ENCODE measurements at regions not wholly inside any gene's neighbourhood (a gene's known extent, or its start where the extent isn't known, plus 50 kb on each side); places are given as distances from the start of the nearest gene placed in this dataset. TPM values are rescaled to one million over a fixed set of nuclear protein-coding genes. Genes with fewer than 3 reads are reported as not detected.

GRCh38 chr20:25750220-25750764 lies 53.6 kb upstream of the ZNF337 start:
- no TSS peak for BruUV-seq (replicated peaks)
- intact Hi-C loops (cut with micrococcal nuclease; ENCODE audit: unreplicated experiment) = no loop called here
- POLR2A ChIA-PET = no interaction called here
- H3K36me3 ChIP-seq (ENCODE audit: insufficient read depth, low read length) = no peaks in the 10 kb centered on the region
- peaks cover 3% of the 10 kb centered on the region for H3K4me1 ChIP-seq (ENCODE audit: insufficient read depth, low read length, poor library complexity, severe bottlenecking)
- no peaks in the 10 kb centered on the region for H4K20me1 ChIP-seq (ENCODE audit: insufficient read depth, low read length)
- H2AFZ ChIP-seq (ENCODE audit: low read length) = peak overlapping the region; percentile 84; the same call in 1 of the 2 replicates
- no peak overlapping the region for H3K27ac ChIP-seq (ENCODE audit: low read depth, low read length, poor library complexity, severe bottlenecking)
- H3K9me2 ChIP-seq (ENCODE audit: insufficient read depth, low read length) = no peaks in the 10 kb centered on the region
- no peaks in the 10 kb centered on the region for H3K9me3 ChIP-seq (ENCODE audit: low read length)
- TF ChIP-seq EZH2phosphoT487 (IDR thresholded peaks at IDR 0.05; ENCODE audit: borderline replicate concordance, low read depth, low read length) (no peak), CTCF (conservative IDR thresholded peaks at IDR 0.05; ENCODE audit: low read length) (no peak)
- DNase-seq (ENCODE audit: low spot score) = no peak
- peak overlapping the region; percentile 64 for H3K4me2 ChIP-seq (ENCODE audit: low read length)
- no peaks in the 10 kb centered on the region for H3K79me2 ChIP-seq (ENCODE audit: insufficient read depth, low read depth, low read length)
- CTCF ChIA-PET (ENCODE audit: unreplicated experiment) = no interaction called here
- peak overlapping the region; percentile 40 for H3K4me3 ChIP-seq (ENCODE audit: low read depth, low read length, poor library complexity, severe bottlenecking)

GRCh38 chr20:25749649-25750048 lies 53.0 kb upstream of the ZNF337 start:
- DNase-seq (ENCODE audit: low spot score) = no peak
- H4K20me1 ChIP-seq (ENCODE audit: insufficient read depth, low read length) = no peaks in the 10 kb centered on the region
- BruUV-seq (replicated peaks) = no TSS peak
- ChIA-PET POLR2A (no interaction called here), CTCF (ENCODE audit: unreplicated experiment) (no interaction called here)
- H3K4me1 ChIP-seq (ENCODE audit: insufficient read depth, low read length, poor library complexity, severe bottlenecking) = peaks cover 3% of the 10 kb centered on the region
- no peak overlapping the region for H3K4me3 ChIP-seq (ENCODE audit: low read depth, low read length, poor library complexity, severe bottlenecking)
- no peak overlapping the region for H2AFZ ChIP-seq (ENCODE audit: low read length)
- intact Hi-C loops (cut with micrococcal nuclease; ENCODE audit: unreplicated experiment) = no loop called here
- H3K9me3 ChIP-seq (ENCODE audit: low read length) = no peaks in the 10 kb centered on the region
- no peaks in the 10 kb centered on the region for H3K36me3 ChIP-seq (ENCODE audit: insufficient read depth, low read length)
- H3K4me2 ChIP-seq (ENCODE audit: low read length) = no peak overlapping the region
- no peaks in the 10 kb centered on the region for H3K79me2 ChIP-seq (ENCODE audit: insufficient read depth, low read depth, low read length)
- TF ChIP-seq CTCF (conservative IDR thresholded peaks at IDR 0.05; ENCODE audit: low read length) = no peak
- TF ChIP-seq EZH2phosphoT487 (IDR thresholded peaks at IDR 0.05; ENCODE audit: borderline replicate concordance, low read depth, low read length) = no peak
- H3K9me2 ChIP-seq (ENCODE audit: insufficient read depth, low read length) = no peaks in the 10 kb centered on the region
- H3K27ac ChIP-seq (ENCODE audit: low read depth, low read length, poor library complexity, severe bottlenecking) = no peak overlapping the region

Small RNA genes in the stretch of these regions (microRNA-seq; reads per million reads assigned to microRNA genes)
- not detected for gene MIR663A (ENCODE audit: borderline replicate concordance)

Small RNA genes in the stretch of these regions (small RNA-seq; reads per million reads assigned to genes)
- not detected for gene CFTRP1
